ENCODE measurements at regions not wholly inside any gene's neighbourhood (a gene's known extent, or its start where the extent isn't known, plus 50 kb on each side); places are given as distances from the start of the nearest gene placed in this dataset.

DNA sequence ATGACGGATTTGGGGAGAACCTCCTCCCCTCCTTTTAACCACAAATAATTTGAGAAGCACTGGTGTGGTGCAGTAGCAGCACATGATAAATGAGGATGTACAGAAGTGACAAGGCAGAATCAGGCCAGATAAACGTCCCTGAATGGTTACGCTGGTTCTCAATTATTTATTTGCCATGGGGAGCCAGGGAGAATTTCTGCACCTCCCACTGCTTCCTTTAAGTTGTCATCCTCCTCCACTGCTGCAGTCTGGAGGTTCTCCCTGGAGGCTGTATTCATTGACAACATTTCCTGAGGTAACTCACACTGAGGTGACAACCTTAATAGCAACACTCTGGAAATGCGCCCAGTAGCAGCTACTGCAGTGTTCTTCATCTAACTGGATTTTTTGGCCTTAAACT is 308.9 kb upstream of the SLITRK1 start:
- Mint-ChIP-seq H3K9me3 (peaks cover 0 to 11% (median 5%) of the 10 kb centered on the region in 5 donors), H3K27ac (no peak overlapping the region), H3K4me1 (no peaks in the 10 kb centered on the region), H3K4me3 (no peak overlapping the region), H3K36me3 (no peaks in the 10 kb centered on the region), H3K27me3 (no peaks in the 10 kb centered on the region)
- no peaks in the 10 kb centered on the region for H3K27me3 ChIP-seq (ENCODE audit: insufficient read depth, low read length, poor library complexity, severe bottlenecking)
- no peak overlapping the region for H3K4me3 ChIP-seq (ENCODE audit: low read length)
- no peaks in the 10 kb centered on the region for H3K36me3 ChIP-seq (ENCODE audit: insufficient read depth, low read length)
- DNase-seq: no peak
- H3K9me3 ChIP-seq (ENCODE audit: low read length): no peaks in the 10 kb centered on the region
- H3K27ac ChIP-seq (ENCODE audit: low read depth, low read length): no peak overlapping the region
- ChIA-PET POLR2A (no interaction called here), CTCF (no interaction called here)
- H3K4me1 ChIP-seq (ENCODE audit: insufficient read depth, low read length): no peaks in the 10 kb centered on the region

DNA sequence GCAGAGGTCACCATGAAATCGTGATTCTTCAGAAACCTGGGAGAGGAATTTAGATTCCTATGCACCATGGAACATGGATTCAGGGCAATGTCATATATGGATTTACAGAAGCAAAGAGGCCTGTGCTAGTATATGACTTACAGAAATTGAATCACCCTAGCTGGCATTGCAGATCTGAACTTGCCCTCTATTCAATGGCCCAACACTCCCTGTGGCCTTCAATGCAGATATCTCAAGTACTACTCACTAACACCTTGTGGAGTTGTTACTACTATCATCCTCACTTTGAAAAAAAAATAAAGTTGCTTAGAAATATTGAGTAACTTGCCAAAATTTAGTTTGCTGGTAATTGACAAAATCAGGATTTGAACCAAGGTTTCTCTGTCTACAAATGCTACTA is 305.4 kb upstream of the SLITRK1 start:
- Mint-ChIP-seq H3K4me1 (no peaks in the 10 kb centered on the region), H3K4me3 (no peak overlapping the region)

GRCh38 chr13:84139561-84140158 is 257.4 kb upstream of the SLITRK1 start:
- DNase-seq: no peak

More for the DNA sequence above, 305.4 kb upstream of the SLITRK1 start:
- H3K27me3 Mint-ChIP-seq: no peaks in the 10 kb centered on the region
- no peak overlapping the region for H3K4me3 ChIP-seq (ENCODE audit: low read length)
- H3K9me3 ChIP-seq (ENCODE audit: low read length): no peaks in the 10 kb centered on the region
- no peak overlapping the region for H3K27ac Mint-ChIP-seq
- no peaks in the 10 kb centered on the region for H3K4me1 ChIP-seq (ENCODE audit: insufficient read depth, low read length)
- no peaks in the 10 kb centered on the region for H3K36me3 Mint-ChIP-seq
- no peak for DNase-seq
- peaks cover 0 to 4% (median 0%) of the 10 kb centered on the region in 5 donors for H3K9me3 Mint-ChIP-seq
- CTCF ChIA-PET: no interaction called here
- POLR2A ChIA-PET: no interaction called here
- no peaks in the 10 kb centered on the region for H3K27me3 ChIP-seq (ENCODE audit: insufficient read depth, low read length, poor library complexity, severe bottlenecking)
- H3K36me3 ChIP-seq (ENCODE audit: insufficient read depth, low read length): no peaks in the 10 kb centered on the region
- H3K27ac ChIP-seq (ENCODE audit: low read depth, low read length): no peak overlapping the region

GRCh38 chr13:84137292-84137691 is 255.0 kb upstream of the SLITRK1 start:
- H3K27ac ChIP-seq (ENCODE audit: low read depth, low read length): peak overlapping the region; percentile 52
- H3K27me3 ChIP-seq (ENCODE audit: insufficient read depth, low read length, poor library complexity, severe bottlenecking): no peaks in the 10 kb centered on the region
- peak overlapping the region; percentile 66 to 98 (median 84) for H3K27ac Mint-ChIP-seq
- H3K4me3 ChIP-seq (ENCODE audit: low read length): peak overlapping the region; percentile 24
- DNase-seq: peak; percentile 46 to 81 (median 74)
- peaks cover 0 to 3% (median 0%) of the 10 kb centered on the region in 3 donors for H3K36me3 Mint-ChIP-seq
- H3K4me3 Mint-ChIP-seq: peak overlapping the region; percentile 34 to 79 (median 67)
- H3K36me3 ChIP-seq (ENCODE audit: insufficient read depth, low read length): no peaks in the 10 kb centered on the region
- H3K9me3 ChIP-seq (ENCODE audit: low read length): no peaks in the 10 kb centered on the region
- CTCF ChIA-PET: interaction anchor here (0.5 to 1.6 kb wide), 3 partner anchors 9 to 1663 kb away, joined by 3 to 4 read pairs (median 4); no protein-coding TSS in a partner anchor
- H3K4me1 Mint-ChIP-seq: peaks cover 36 to 51% (median 40%) of the 10 kb centered on the region in 3 donors
- H3K9me3 Mint-ChIP-seq: no peaks in the 10 kb centered on the region
- no peaks in the 10 kb centered on the region for H3K27me3 Mint-ChIP-seq
- POLR2A ChIA-PET: no interaction called here
- H3K4me1 ChIP-seq (ENCODE audit: insufficient read depth, low read length): peaks cover 16% of the 10 kb centered on the region

More at GRCh38 chr13:84139561-84140158, 257.4 kb upstream of the SLITRK1 start:
- POLR2A ChIA-PET: no interaction called here
- Histone ChIP-seq H3K27ac (ENCODE audit: low read depth, low read length) (no peak overlapping the region), H3K4me3 (ENCODE audit: low read length) (no peak overlapping the region), H3K36me3 (ENCODE audit: insufficient read depth, low read length) (no peaks in the 10 kb centered on the region), H3K9me3 (ENCODE audit: low read length) (no peaks in the 10 kb centered on the region), H3K27me3 (ENCODE audit: insufficient read depth, low read length, poor library complexity, severe bottlenecking) (no peaks in the 10 kb centered on the region), H3K4me1 (ENCODE audit: insufficient read depth, low read length) (peaks cover 16% of the 10 kb centered on the region)
- Mint-ChIP-seq H3K36me3 (peaks cover 0 to 7% (median 0%) of the 10 kb centered on the region in 3 donors), H3K4me1 (peaks cover 36 to 51% (median 40%) of the 10 kb centered on the region in 3 donors), H3K4me3 (no peak overlapping the region), H3K27me3 (no peaks in the 10 kb centered on the region), H3K27ac (peak overlapping the region in 5 of 8 donors; percentile 2 to 64 (median 30)), H3K9me3 (no peaks in the 10 kb centered on the region)
- CTCF ChIA-PET: no interaction called here

- ChIA-PET POLR2A (no interaction called here), CTCF (interaction anchor here (0.5 to 1.6 kb wide), 3 partner anchors 8 to 1663 kb away, joined by 3 to 4 read pairs (median 4); no protein-coding TSS in a partner anchor)
- peaks cover 36 to 51% (median 40%) of the 10 kb centered on the region in 3 donors for H3K4me1 Mint-ChIP-seq
- Histone ChIP-seq H3K27me3 (ENCODE audit: insufficient read depth, low read length, poor library complexity, severe bottlenecking) (no peaks in the 10 kb centered on the region), H3K36me3 (ENCODE audit: insufficient read depth, low read length) (no peaks in the 10 kb centered on the region), H3K4me3 (ENCODE audit: low read length) (peak overlapping the region; percentile 24), H3K4me1 (ENCODE audit: insufficient read depth, low read length) (peaks cover 16% of the 10 kb centered on the region), H3K27ac (ENCODE audit: low read depth, low read length) (peak overlapping the region; percentile 52), H3K9me3 (ENCODE audit: low read length) (no peaks in the 10 kb centered on the region)
- DNase-seq: peak in 1 of 5 donors; percentile 27
- H3K4me3 Mint-ChIP-seq: peak overlapping the region; percentile 29 to 79 (median 67)
- no peaks in the 10 kb centered on the region for H3K27me3 Mint-ChIP-seq
- H3K9me3 Mint-ChIP-seq: no peaks in the 10 kb centered on the region
- H3K27ac Mint-ChIP-seq: peak overlapping the region; percentile 66 to 98 (median 84)
- peaks cover 0 to 3% (median 0%) of the 10 kb centered on the region in 3 donors for H3K36me3 Mint-ChIP-seq
Observed at GRCh38 chr13:84136582-84136981, 254.3 kb upstream of the SLITRK1 start.

- POLR2A ChIA-PET: no interaction called here
- H3K9me3 Mint-ChIP-seq: no peaks in the 10 kb centered on the region
- Histone ChIP-seq H3K27me3 (ENCODE audit: insufficient read depth, low read length, poor library complexity, severe bottlenecking) (no peaks in the 10 kb centered on the region), H3K4me3 (ENCODE audit: low read length) (no peak overlapping the region), H3K27ac (ENCODE audit: low read depth, low read length) (no peak overlapping the region), H3K36me3 (ENCODE audit: insufficient read depth, low read length) (no peaks in the 10 kb centered on the region), H3K9me3 (ENCODE audit: low read length) (no peaks in the 10 kb centered on the region), H3K4me1 (ENCODE audit: insufficient read depth, low read length) (peaks cover 16% of the 10 kb centered on the region)
- H3K27ac Mint-ChIP-seq: no peak overlapping the region
- H3K36me3 Mint-ChIP-seq: no peaks in the 10 kb centered on the region
- H3K27me3 Mint-ChIP-seq: no peaks in the 10 kb centered on the region
- H3K4me1 Mint-ChIP-seq: peaks cover 24 to 27% (median 24%) of the 10 kb centered on the region in 3 donors
- CTCF ChIA-PET: no interaction called here
- no peak overlapping the region for H3K4me3 Mint-ChIP-seq
- DNase-seq: no peak
Observed at GRCh38 chr13:84132491-84132890, 250.2 kb upstream of the SLITRK1 start.

DNA sequence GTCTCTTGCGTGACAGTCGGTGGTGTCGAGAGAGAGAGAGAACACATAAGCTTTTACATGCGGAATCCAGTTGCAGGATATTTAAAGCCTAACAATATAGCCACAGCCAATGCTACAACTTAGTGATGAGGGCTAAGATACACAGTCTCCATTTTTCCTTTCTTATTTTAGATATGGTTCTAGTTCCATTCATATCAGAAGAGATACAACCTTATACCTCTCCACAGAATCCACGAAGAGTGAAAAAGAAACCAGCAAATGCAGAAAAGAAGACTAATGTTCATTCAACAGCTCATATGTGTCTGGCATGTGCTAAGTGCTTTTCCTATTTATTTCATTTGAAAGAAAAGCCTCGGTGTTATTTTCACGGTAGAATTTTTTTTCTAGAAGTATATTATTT is 249.0 kb upstream of the SLITRK1 start:
- H3K4me3 ChIP-seq (ENCODE audit: low read length): no peak overlapping the region
- Mint-ChIP-seq H3K36me3 (no peaks in the 10 kb centered on the region), H3K9me3 (no peaks in the 10 kb centered on the region), H3K4me1 (peaks cover 12 to 19% (median 14%) of the 10 kb centered on the region in 3 donors), H3K27me3 (no peaks in the 10 kb centered on the region), H3K4me3 (no peak overlapping the region), H3K27ac (no peak overlapping the region)
- H3K4me1 ChIP-seq (ENCODE audit: insufficient read depth, low read length): peaks cover 6% of the 10 kb centered on the region
- DNase-seq: no peak
- ChIA-PET CTCF (no interaction called here), POLR2A (no interaction called here)
- H3K27ac ChIP-seq (ENCODE audit: low read depth, low read length): no peak overlapping the region
- no peaks in the 10 kb centered on the region for H3K27me3 ChIP-seq (ENCODE audit: insufficient read depth, low read length, poor library complexity, severe bottlenecking)
- no peaks in the 10 kb centered on the region for H3K9me3 ChIP-seq (ENCODE audit: low read length)
- H3K36me3 ChIP-seq (ENCODE audit: insufficient read depth, low read length): no peaks in the 10 kb centered on the region

GRCh38 chr13:84130495-84131114 is 248.3 kb upstream of the SLITRK1 start:
- H3K4me3 Mint-ChIP-seq: no peak overlapping the region
- ChIA-PET CTCF (no interaction called here), POLR2A (no interaction called here)
- Histone ChIP-seq H3K27me3 (ENCODE audit: insufficient read depth, low read length, poor library complexity, severe bottlenecking) (no peaks in the 10 kb centered on the region), H3K36me3 (ENCODE audit: insufficient read depth, low read length) (no peaks in the 10 kb centered on the region), H3K4me1 (ENCODE audit: insufficient read depth, low read length) (no peaks in the 10 kb centered on the region), H3K27ac (ENCODE audit: low read depth, low read length) (no peak overlapping the region), H3K4me3 (ENCODE audit: low read length) (no peak overlapping the region), H3K9me3 (ENCODE audit: low read length) (no peaks in the 10 kb centered on the region)
- no peaks in the 10 kb centered on the region for H3K36me3 Mint-ChIP-seq
- no peak for DNase-seq
- no peaks in the 10 kb centered on the region for H3K27me3 Mint-ChIP-seq
- peaks cover 5 to 13% (median 8%) of the 10 kb centered on the region in 3 donors for H3K4me1 Mint-ChIP-seq
- H3K9me3 Mint-ChIP-seq: no peaks in the 10 kb centered on the region
- H3K27ac Mint-ChIP-seq: no peak overlapping the region
